ENCODE measurements at regions not wholly inside any gene's neighbourhood (a gene's known extent, or its start where the extent isn't known, plus 50 kb on each side); places are given as distances from the start of the nearest gene placed in this dataset.

GRCh38 chr7:115635376-115635775, 395.2 kb downstream of the TFEC start:
- H3K36me3 Mint-ChIP-seq (ENCODE audit: insufficient read depth) = no peaks in the 10 kb centered on the region
- H3K27ac Mint-ChIP-seq = no peak overlapping the region
- no peak overlapping the region for H3K4me3 Mint-ChIP-seq (ENCODE audit: low read depth)
- peaks cover 4% of the 10 kb centered on the region for H3K4me1 Mint-ChIP-seq (ENCODE audit: low read depth)
- H3K9me3 Mint-ChIP-seq (ENCODE audit: low read depth) = no peaks in the 10 kb centered on the region
- TF ChIP-seq, protein P1, sequence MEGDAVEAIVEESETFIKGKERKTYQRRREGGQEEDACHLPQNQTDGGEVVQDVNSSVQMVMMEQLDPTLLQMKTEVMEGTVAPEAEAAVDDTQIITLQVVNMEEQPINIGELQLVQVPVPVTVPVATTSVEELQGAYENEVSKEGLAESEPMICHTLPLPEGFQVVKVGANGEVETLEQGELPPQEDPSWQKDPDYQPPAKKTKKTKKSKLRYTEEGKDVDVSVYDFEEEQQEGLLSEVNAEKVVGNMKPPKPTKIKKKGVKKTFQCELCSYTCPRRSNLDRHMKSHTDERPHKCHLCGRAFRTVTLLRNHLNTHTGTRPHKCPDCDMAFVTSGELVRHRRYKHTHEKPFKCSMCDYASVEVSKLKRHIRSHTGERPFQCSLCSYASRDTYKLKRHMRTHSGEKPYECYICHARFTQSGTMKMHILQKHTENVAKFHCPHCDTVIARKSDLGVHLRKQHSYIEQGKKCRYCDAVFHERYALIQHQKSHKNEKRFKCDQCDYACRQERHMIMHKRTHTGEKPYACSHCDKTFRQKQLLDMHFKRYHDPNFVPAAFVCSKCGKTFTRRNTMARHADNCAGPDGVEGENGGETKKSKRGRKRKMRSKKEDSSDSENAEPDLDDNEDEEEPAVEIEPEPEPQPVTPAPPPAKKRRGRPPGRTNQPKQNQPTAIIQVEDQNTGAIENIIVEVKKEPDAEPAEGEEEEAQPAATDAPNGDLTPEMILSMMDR (IDR thresholded peaks at IDR 0.05; ENCODE audit: unreplicated experiment) = no peak
- no peaks in the 10 kb centered on the region for H3K27me3 Mint-ChIP-seq
- DNase-seq (ENCODE audit: low spot score, unreplicated experiment) = no peak

- H3K4me1 Mint-ChIP-seq (ENCODE audit: low read depth) = peaks cover 4% of the 10 kb centered on the region
- no peaks in the 10 kb centered on the region for H3K9me3 Mint-ChIP-seq (ENCODE audit: low read depth)
- no peak for DNase-seq (ENCODE audit: low spot score, unreplicated experiment)
- no peaks in the 10 kb centered on the region for H3K27me3 Mint-ChIP-seq
- TF ChIP-seq, protein P1 (IDR thresholded peaks at IDR 0.05; ENCODE audit: unreplicated experiment) = no peak
- H3K36me3 Mint-ChIP-seq (ENCODE audit: insufficient read depth) = no peaks in the 10 kb centered on the region
- H3K4me3 Mint-ChIP-seq (ENCODE audit: low read depth) = no peak overlapping the region
- no peak overlapping the region for H3K27ac Mint-ChIP-seq
These were observed 395.9 kb downstream of the TFEC start for GRCh38 chr7:115634633-115635032.

GRCh38 chr7:115632636-115633035, 397.9 kb downstream of the TFEC start:
- DNase-seq (ENCODE audit: low spot score, unreplicated experiment) = no peak
- H3K4me1 Mint-ChIP-seq (ENCODE audit: low read depth) = peaks cover 4% of the 10 kb centered on the region
- no peak overlapping the region for H3K27ac Mint-ChIP-seq
- H3K27me3 Mint-ChIP-seq = no peaks in the 10 kb centered on the region
- no peaks in the 10 kb centered on the region for H3K9me3 Mint-ChIP-seq (ENCODE audit: low read depth)
- H3K4me3 Mint-ChIP-seq (ENCODE audit: low read depth) = no peak overlapping the region
- no peaks in the 10 kb centered on the region for H3K36me3 Mint-ChIP-seq (ENCODE audit: insufficient read depth)
- TF ChIP-seq, protein P1 (IDR thresholded peaks at IDR 0.05; ENCODE audit: unreplicated experiment) = no peak

DNA sequence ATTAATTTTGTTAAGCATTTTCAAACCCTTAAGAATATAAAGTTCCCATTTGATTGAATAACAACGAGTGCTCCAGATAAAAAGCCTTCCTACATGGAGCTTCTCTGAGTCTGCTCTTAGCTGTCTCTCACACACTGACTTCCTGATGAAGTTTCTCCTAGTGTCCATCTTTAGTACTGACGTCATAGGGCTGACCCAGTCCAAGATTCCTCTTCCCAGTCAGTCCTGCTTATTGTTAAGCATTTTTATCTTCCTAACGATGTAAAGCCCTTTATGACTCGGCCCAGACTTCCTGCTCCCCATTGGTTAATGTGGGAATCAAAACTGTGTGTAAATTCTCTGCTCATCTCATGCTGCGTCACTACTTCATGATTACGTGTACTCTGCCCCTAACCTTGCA, 398.8 kb downstream of the TFEC start:
- Mint-ChIP-seq H3K36me3 (ENCODE audit: insufficient read depth) (no peaks in the 10 kb centered on the region), H3K9me3 (ENCODE audit: low read depth) (no peaks in the 10 kb centered on the region), H3K27me3 (no peaks in the 10 kb centered on the region), H3K27ac (no peak overlapping the region), H3K4me3 (ENCODE audit: low read depth) (no peak overlapping the region), H3K4me1 (ENCODE audit: low read depth) (peaks cover 4% of the 10 kb centered on the region)
- TF ChIP-seq, protein P1 (IDR thresholded peaks at IDR 0.05; ENCODE audit: unreplicated experiment) = no peak
- DNase-seq (ENCODE audit: low spot score, unreplicated experiment) = no peak

- Mint-ChIP-seq H3K4me3 (ENCODE audit: low read depth) (no peak overlapping the region), H3K27ac (no peak overlapping the region)
- DNase-seq (ENCODE audit: low spot score, unreplicated experiment) = no peak
These were observed 400.5 kb downstream of the TFEC start for GRCh38 chr7:115630049-115630448.

More at GRCh38 chr7:115630049-115630448, 400.5 kb downstream of the TFEC start:
- no peaks in the 10 kb centered on the region for H3K36me3 Mint-ChIP-seq (ENCODE audit: insufficient read depth)
- TF ChIP-seq, protein P1 (IDR thresholded peaks at IDR 0.05; ENCODE audit: unreplicated experiment) = no peak
- H3K9me3 Mint-ChIP-seq (ENCODE audit: low read depth) = no peaks in the 10 kb centered on the region
- no peaks in the 10 kb centered on the region for H3K27me3 Mint-ChIP-seq
- H3K4me1 Mint-ChIP-seq (ENCODE audit: low read depth) = peaks cover 4% of the 10 kb centered on the region
